HEK293 (cell line): ENCODE measurements at regions not wholly inside any gene's neighbourhood (a gene's known extent, or its start where the extent isn't known, plus 50 kb on each side); places are given as distances from the start of the nearest gene placed in this dataset.

Source experiments
- CTCF ChIA-PET: fragments of 350-600 bp; formaldehyde crosslinking; extraction: SDS; loops from one replicate; lab custom pipeline; 2021; ENCODE audit warnings: antibody characterized with exemption; lab: Yijun Ruan, JAX
- POLR2A ChIA-PET: fragments of 300-600 bp; formaldehyde crosslinking; extraction: SDS; loops from one replicate; lab custom pipeline; 2020; ENCODE audit warnings: antibody characterized with exemption, inconsistent platforms; lab: Yijun Ruan, JAX
- H3K27ac ChIP-seq: fragments of 200-500 bp; sonication (Bioruptor generic); 2 replicates; pipeline ENCODE4 v1.5.1; 2014; ENCODE audit warnings: low read depth, low read length, control low read depth, inconsistent platforms; ENCODE audit errors: extremely low read depth
- H3K36me3 ChIP-seq, 2 experiments: fragments of 200-500 bp in 1 of 2; sonication (Bioruptor generic) in 1 of 2; 1 replicate in 1 of 2; 2 replicates in 1 of 2; pipeline ENCODE4 v1.5.1; 2014 to 2017; ENCODE audit warnings: inconsistent platforms in 2 of 2, low read length in 2 of 2; ENCODE audit not compliant: control insufficient read depth in 2 of 2, insufficient read depth in 1 of 2
- H3K4me1 ChIP-seq: fragments of 200-500 bp; sonication (Bioruptor generic); 2 replicates; pipeline ENCODE4 v1.5.1; 2014; ENCODE audit warnings: mild to moderate bottlenecking, low read length, inconsistent platforms; ENCODE audit not compliant: control insufficient read depth, insufficient read depth
- H3K4me3 ChIP-seq: 2 replicates; pipeline ENCODE4 v1.5.1; 2011; ENCODE audit warnings: low read depth, mild to moderate bottlenecking, control low read depth, low read length, moderate library complexity
- H3K9me3 ChIP-seq: fragments of 200-500 bp; sonication (Bioruptor generic); 2 replicates; pipeline ENCODE4 v1.5.1; 2014; ENCODE audit warnings: low read depth, low read length, inconsistent platforms; ENCODE audit not compliant: control insufficient read depth, insufficient read depth
- GLI4 ChIP-seq: fragments of 450-650 bp; formaldehyde crosslinking; IDR thresholded peaks from 2 replicates; pipeline ENCODE4 v1.5.1; 2016; ENCODE audit warnings: missing biosample characterization, missing genetic modification characterization
- KLF17 ChIP-seq: fragments of 450-650 bp; formaldehyde crosslinking; IDR thresholded peaks from 2 replicates; pipeline ENCODE4 v1.5.1; 2016; ENCODE audit warnings: missing biosample characterization, missing genetic modification characterization
- SALL2 ChIP-seq: fragments of 450-650 bp; formaldehyde crosslinking; IDR thresholded peaks from 2 replicates; pipeline ENCODE4 v1.5.0; 2017; ENCODE audit warnings: missing biosample characterization, mild to moderate bottlenecking, missing genetic modification characterization, borderline replicate concordance
- TRIM28 ChIP-seq: IDR thresholded peaks from 2 replicates; pipeline ENCODE4 v1.6.1; 2011; ENCODE audit warnings: low read length, control low read depth, borderline replicate concordance
- ZFP69B ChIP-seq: fragments of 450-650 bp; formaldehyde crosslinking; IDR thresholded peaks from 2 replicates; pipeline ENCODE4 v1.5.1; 2016; ENCODE audit warnings: missing biosample characterization, missing genetic modification characterization
- ZNF157 ChIP-seq: fragments of 450-650 bp; formaldehyde crosslinking; IDR thresholded peaks from 2 replicates; pipeline ENCODE4 v1.5.1; 2016; ENCODE audit warnings: missing biosample characterization, missing genetic modification characterization
- ZNF184 ChIP-seq: fragments of 450-650 bp; IDR thresholded peaks from 2 replicates; pipeline ENCODE4 v1.5.1; 2018; ENCODE audit warnings: missing biosample characterization, mild to moderate bottlenecking, missing genetic modification characterization
- ZNF2 ChIP-seq: fragments of 450-650 bp; formaldehyde crosslinking; IDR thresholded peaks from 2 replicates; pipeline ENCODE4 v1.5.1; 2016; ENCODE audit warnings: missing biosample characterization, missing genetic modification characterization
- ZNF23 ChIP-seq: fragments of 450-650 bp; formaldehyde crosslinking; IDR thresholded peaks from 2 replicates; pipeline ENCODE4 v1.5.1; 2016; ENCODE audit warnings: missing biosample characterization, missing genetic modification characterization, borderline replicate concordance
- ZNF24 ChIP-seq: fragments of 450-650 bp; formaldehyde crosslinking; IDR thresholded peaks from 2 replicates; pipeline ENCODE4 v1.5.1; 2016; ENCODE audit warnings: missing biosample characterization, missing genetic modification characterization
- ZNF423 ChIP-seq: fragments of 450-650 bp; formaldehyde crosslinking; IDR thresholded peaks from 2 replicates; pipeline ENCODE4 v1.5.1; 2016; ENCODE audit warnings: missing biosample characterization, missing genetic modification characterization
- ZNF449 ChIP-seq: fragments of 450-650 bp; formaldehyde crosslinking; IDR thresholded peaks from 2 replicates; pipeline ENCODE4 v1.5.1; 2017; ENCODE audit warnings: missing biosample characterization, mild to moderate bottlenecking, missing genetic modification characterization, moderate library complexity
- ZNF624 ChIP-seq: fragments of 450-650 bp; formaldehyde crosslinking; IDR thresholded peaks from 2 replicates; pipeline ENCODE4 v1.5.1; 2017; ENCODE audit warnings: missing biosample characterization, missing genetic modification characterization
- ZNF664 ChIP-seq: fragments of 450-650 bp; formaldehyde crosslinking; IDR thresholded peaks from 2 replicates; pipeline ENCODE4 v1.5.1; 2016; ENCODE audit warnings: missing biosample characterization, missing genetic modification characterization
- ZNF792 ChIP-seq: fragments of 450-650 bp; formaldehyde crosslinking; IDR thresholded peaks from 2 replicates; pipeline ENCODE4 v1.5.1; 2016; ENCODE audit warnings: missing biosample characterization, missing genetic modification characterization
- ZSCAN18 ChIP-seq: fragments of 450-650 bp; formaldehyde crosslinking; IDR thresholded peaks from 2 replicates; pipeline ENCODE4 v1.5.1; 2016; ENCODE audit warnings: missing biosample characterization, missing genetic modification characterization
- ZSCAN4 ChIP-seq: fragments of 450-650 bp; formaldehyde crosslinking; IDR thresholded peaks from 2 replicates; pipeline ENCODE4 v1.5.1; 2017; ENCODE audit warnings: missing biosample characterization, missing genetic modification characterization
- TF ChIP-seq, protein P1 (sequence below): fragments of 450-650 bp; IDR thresholded peaks from 2 replicates; pipeline ENCODE4 v1.5.1; 2018; ENCODE audit warnings: missing biosample characterization, mild to moderate bottlenecking, missing genetic modification characterization

DNA sequence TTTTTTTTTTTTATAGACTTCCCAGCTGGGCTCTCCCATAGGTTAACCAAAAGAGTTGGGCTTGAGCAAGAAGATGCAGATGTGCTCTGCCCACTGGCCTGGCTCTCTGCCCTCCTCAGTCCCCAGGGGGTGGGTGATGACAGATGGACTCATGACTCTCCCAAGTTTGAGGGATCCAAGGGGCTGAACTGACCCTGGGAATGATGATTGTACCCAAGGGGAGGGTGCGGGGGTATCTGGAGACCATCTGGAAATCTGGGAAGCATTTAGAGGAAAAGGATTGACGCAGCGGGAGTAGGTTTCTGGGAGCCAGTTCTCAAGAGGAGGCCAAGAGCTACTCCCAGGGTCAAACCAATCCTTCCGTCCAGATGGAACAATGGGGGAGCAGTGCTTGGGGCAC lies 330.8 kb downstream of the CYP26B1 start (continued):
- TF ChIP-seq ZNF792 (tag by site-specific recombination), result no peak

GRCh38 chr2:71815701-71816474 lies 331.8 kb downstream of the CYP26B1 start:
- no peaks in the 10 kb centered on the region for H3K4me1 ChIP-seq

GRCh38 chr2:71814885-71815284 lies 332.8 kb downstream of the CYP26B1 start:
- CTCF ChIA-PET, result interaction anchor here (1.1 to 1.9 kb wide), 2 partner anchors 11 to 17 kb away, joined by 3 to 4 read pairs; no protein-coding TSS in a partner anchor
- H3K4me1 ChIP-seq, result no peaks in the 10 kb centered on the region
- H3K36me3 ChIP-seq, result no peaks in the 10 kb centered on the region
- no peak overlapping the region for H3K27ac ChIP-seq
- POLR2A ChIA-PET, result no interaction called here
- no peak overlapping the region for H3K4me3 ChIP-seq
- no peaks in the 10 kb centered on the region for H3K9me3 ChIP-seq
- TF ChIP-seq ZSCAN4 (tag by site-specific recombination) (no peak), ZSCAN18 (no peak), ZNF157 (tag by site-specific recombination) (no peak)
- TF ChIP-seq, all 188 proteins: peak for 0

More at GRCh38 chr2:71815701-71816474, 331.8 kb downstream of the CYP26B1 start:
- Histone ChIP-seq H3K27ac (no peak overlapping the region), H3K9me3 (no peaks in the 10 kb centered on the region), H3K36me3 (no peaks in the 10 kb centered on the region), H3K4me3 (no peak overlapping the region)
- ChIA-PET CTCF (interaction anchor here (0.6 to 1.9 kb wide), 4 partner anchors 12 to 376 kb away, joined by 3 to 5 read pairs (median 4); no protein-coding TSS in a partner anchor), POLR2A (no interaction called here)
- no peak for TF ChIP-seq ZNF24 (tag by site-specific recombination)

DNA sequence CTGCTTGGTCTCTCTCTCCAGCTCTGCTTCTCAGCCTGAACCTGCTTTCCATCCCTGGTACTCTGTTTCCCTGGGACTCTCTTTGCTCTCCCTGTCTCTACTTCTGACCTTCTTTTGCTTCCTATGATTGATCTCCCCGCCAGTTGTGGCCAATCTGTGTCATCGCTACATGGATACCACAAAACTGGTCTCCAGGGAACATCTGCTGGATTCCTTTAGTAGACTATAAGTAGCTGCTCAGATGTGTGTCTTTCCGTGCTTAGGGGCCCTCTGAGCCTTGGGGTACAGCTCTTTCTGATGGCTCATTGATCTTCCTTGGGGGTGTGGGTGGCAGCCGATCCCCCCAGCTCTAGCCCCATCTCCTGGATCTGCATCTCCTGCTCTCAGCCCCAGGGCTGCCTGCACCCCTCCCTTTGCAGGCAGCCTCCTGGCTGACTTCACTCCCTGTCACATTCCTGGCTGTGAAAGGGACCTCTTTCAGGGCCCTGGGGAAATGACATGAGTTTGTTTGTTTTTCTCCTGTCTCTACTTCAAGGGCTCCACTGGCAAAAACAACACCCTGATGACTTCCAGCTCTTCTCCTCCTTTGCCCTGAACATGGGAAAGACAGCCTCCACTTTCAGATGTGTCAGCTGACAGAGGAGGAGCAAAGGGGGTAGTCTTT lies 333.7 kb downstream of the CYP26B1 start:
- CTCF ChIA-PET, result interaction anchor here (1.1 to 4.1 kb wide), 4 partner anchors 10 to 16 kb away, joined by 3 to 20 read pairs (median 7); no protein-coding TSS in a partner anchor

More for the DNA sequence above, 333.7 kb downstream of the CYP26B1 start:
- Histone ChIP-seq H3K9me3 (no peaks in the 10 kb centered on the region), H3K4me3 (no peak overlapping the region), H3K27ac (no peak overlapping the region), H3K4me1 (no peaks in the 10 kb centered on the region), H3K36me3 (no peaks in the 10 kb centered on the region)
- POLR2A ChIA-PET, result no interaction called here
- TF ChIP-seq ZNF624 (tag by site-specific recombination) (no peak), ZNF423 (tag by site-specific recombination) (no peak), ZFP69B (tag by site-specific recombination) (no peak), GLI4 (tag by site-specific recombination) (no peak), ZNF184 (tag by site-specific recombination) (no peak), ZSCAN18 (no peak), KLF17 (tag by site-specific recombination) (no peak), SALL2 (tag by site-specific recombination) (no peak), TRIM28 (no peak), ZNF2 (no peak), ZNF449 (no peak), ZNF664 (tag by site-specific recombination) (no peak), ZNF23 (tag by site-specific recombination) (no peak)
- TF ChIP-seq, protein P1, sequence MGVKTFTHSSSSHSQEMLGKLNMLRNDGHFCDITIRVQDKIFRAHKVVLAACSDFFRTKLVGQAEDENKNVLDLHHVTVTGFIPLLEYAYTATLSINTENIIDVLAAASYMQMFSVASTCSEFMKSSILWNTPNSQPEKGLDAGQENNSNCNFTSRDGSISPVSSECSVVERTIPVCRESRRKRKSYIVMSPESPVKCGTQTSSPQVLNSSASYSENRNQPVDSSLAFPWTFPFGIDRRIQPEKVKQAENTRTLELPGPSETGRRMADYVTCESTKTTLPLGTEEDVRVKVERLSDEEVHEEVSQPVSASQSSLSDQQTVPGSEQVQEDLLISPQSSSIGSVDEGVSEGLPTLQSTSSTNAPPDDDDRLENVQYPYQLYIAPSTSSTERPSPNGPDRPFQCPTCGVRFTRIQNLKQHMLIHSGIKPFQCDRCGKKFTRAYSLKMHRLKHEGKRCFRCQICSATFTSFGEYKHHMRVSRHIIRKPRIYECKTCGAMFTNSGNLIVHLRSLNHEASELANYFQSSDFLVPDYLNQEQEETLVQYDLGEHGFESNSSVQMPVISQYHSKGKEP (tag by site-specific recombination), result no peak
